WTC11 (cell line): ENCODE measurements at regions not wholly inside any gene's neighbourhood (a gene's known extent, or its start where the extent isn't known, plus 50 kb on each side); places are given as distances from the start of the nearest gene placed in this dataset.

ENCODE experiments used
- ESRRA ChIP-seq: sonication (generic); formaldehyde crosslinking; IDR thresholded peaks from 2 replicates; pipeline ENCODE4 v1.8.1; 2022; ENCODE audit warnings: mild to moderate bottlenecking, missing genetic modification reagents, borderline replicate concordance
- ZBTB21 ChIP-seq: sonication (generic); formaldehyde crosslinking; IDR thresholded peaks from 2 replicates; pipeline ENCODE4 v1.8.1; 2023; ENCODE audit warnings: mild to moderate bottlenecking, missing genetic modification reagents, borderline replicate concordance
- ZNF263 ChIP-seq: sonication (generic); formaldehyde crosslinking; IDR thresholded peaks from 2 replicates; pipeline ENCODE4 v1.8.1; 2022; ENCODE audit warnings: low read depth, mild to moderate bottlenecking, moderate library complexity, missing genetic modification reagents
- TF ChIP-seq, protein P1 (sequence below): fragments of 200-600 bp; IDR thresholded peaks from 2 replicates; pipeline ENCODE4 v1.8.0; 2022; ENCODE audit warnings: antibody characterized with exemption
- TF ChIP-seq, protein P2 (sequence below): sonication (generic); formaldehyde crosslinking; IDR thresholded peaks from 2 replicates; pipeline ENCODE4 v1.8.1; 2023; ENCODE audit warnings: mild to moderate bottlenecking, missing genetic modification reagents
- TF ChIP-seq, protein P3 (sequence below): sonication (generic); formaldehyde crosslinking; IDR thresholded peaks from 2 replicates; pipeline ENCODE4 v1.8.0; 2022; ENCODE audit warnings: mild to moderate bottlenecking, missing genetic modification reagents
- TF ChIP-seq, protein P4 (sequence below): sonication (generic); formaldehyde crosslinking; IDR thresholded peaks from 2 replicates; pipeline ENCODE4 v1.8.0; 2022; ENCODE audit warnings: mild to moderate bottlenecking, missing genetic modification reagents
- TF ChIP-seq, protein P5 (sequence below): sonication (generic); formaldehyde crosslinking; IDR thresholded peaks from 2 replicates; pipeline ENCODE4 v1.8.0; 2022; ENCODE audit warnings: mild to moderate bottlenecking, missing genetic modification reagents

GRCh38 chr2:226181909-226182308 is 617.7 kb downstream of the IRS1 start:
- TF ChIP-seq ZBTB21 (CRISPR knock-in tag) = no peak
- TF ChIP-seq, protein P1, sequence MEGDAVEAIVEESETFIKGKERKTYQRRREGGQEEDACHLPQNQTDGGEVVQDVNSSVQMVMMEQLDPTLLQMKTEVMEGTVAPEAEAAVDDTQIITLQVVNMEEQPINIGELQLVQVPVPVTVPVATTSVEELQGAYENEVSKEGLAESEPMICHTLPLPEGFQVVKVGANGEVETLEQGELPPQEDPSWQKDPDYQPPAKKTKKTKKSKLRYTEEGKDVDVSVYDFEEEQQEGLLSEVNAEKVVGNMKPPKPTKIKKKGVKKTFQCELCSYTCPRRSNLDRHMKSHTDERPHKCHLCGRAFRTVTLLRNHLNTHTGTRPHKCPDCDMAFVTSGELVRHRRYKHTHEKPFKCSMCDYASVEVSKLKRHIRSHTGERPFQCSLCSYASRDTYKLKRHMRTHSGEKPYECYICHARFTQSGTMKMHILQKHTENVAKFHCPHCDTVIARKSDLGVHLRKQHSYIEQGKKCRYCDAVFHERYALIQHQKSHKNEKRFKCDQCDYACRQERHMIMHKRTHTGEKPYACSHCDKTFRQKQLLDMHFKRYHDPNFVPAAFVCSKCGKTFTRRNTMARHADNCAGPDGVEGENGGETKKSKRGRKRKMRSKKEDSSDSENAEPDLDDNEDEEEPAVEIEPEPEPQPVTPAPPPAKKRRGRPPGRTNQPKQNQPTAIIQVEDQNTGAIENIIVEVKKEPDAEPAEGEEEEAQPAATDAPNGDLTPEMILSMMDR = no peak
- TF ChIP-seq, protein P2, sequence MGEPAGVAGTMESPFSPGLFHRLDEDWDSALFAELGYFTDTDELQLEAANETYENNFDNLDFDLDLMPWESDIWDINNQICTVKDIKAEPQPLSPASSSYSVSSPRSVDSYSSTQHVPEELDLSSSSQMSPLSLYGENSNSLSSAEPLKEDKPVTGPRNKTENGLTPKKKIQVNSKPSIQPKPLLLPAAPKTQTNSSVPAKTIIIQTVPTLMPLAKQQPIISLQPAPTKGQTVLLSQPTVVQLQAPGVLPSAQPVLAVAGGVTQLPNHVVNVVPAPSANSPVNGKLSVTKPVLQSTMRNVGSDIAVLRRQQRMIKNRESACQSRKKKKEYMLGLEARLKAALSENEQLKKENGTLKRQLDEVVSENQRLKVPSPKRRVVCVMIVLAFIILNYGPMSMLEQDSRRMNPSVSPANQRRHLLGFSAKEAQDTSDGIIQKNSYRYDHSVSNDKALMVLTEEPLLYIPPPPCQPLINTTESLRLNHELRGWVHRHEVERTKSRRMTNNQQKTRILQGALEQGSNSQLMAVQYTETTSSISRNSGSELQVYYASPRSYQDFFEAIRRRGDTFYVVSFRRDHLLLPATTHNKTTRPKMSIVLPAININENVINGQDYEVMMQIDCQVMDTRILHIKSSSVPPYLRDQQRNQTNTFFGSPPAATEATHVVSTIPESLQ (CRISPR knock-in tag) = no peak
- no peak for TF ChIP-seq ZNF263 (CRISPR knock-in tag)
- TF ChIP-seq, protein P3, sequence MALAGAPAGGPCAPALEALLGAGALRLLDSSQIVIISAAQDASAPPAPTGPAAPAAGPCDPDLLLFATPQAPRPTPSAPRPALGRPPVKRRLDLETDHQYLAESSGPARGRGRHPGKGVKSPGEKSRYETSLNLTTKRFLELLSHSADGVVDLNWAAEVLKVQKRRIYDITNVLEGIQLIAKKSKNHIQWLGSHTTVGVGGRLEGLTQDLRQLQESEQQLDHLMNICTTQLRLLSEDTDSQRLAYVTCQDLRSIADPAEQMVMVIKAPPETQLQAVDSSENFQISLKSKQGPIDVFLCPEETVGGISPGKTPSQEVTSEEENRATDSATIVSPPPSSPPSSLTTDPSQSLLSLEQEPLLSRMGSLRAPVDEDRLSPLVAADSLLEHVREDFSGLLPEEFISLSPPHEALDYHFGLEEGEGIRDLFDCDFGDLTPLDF (CRISPR knock-in tag) = no peak
- TF ChIP-seq, protein P4, sequence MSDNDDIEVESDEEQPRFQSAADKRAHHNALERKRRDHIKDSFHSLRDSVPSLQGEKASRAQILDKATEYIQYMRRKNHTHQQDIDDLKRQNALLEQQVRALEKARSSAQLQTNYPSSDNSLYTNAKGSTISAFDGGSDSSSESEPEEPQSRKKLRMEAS (CRISPR knock-in tag) = no peak
- no peak for TF ChIP-seq ESRRA (CRISPR knock-in tag)
- TF ChIP-seq, protein P5, sequence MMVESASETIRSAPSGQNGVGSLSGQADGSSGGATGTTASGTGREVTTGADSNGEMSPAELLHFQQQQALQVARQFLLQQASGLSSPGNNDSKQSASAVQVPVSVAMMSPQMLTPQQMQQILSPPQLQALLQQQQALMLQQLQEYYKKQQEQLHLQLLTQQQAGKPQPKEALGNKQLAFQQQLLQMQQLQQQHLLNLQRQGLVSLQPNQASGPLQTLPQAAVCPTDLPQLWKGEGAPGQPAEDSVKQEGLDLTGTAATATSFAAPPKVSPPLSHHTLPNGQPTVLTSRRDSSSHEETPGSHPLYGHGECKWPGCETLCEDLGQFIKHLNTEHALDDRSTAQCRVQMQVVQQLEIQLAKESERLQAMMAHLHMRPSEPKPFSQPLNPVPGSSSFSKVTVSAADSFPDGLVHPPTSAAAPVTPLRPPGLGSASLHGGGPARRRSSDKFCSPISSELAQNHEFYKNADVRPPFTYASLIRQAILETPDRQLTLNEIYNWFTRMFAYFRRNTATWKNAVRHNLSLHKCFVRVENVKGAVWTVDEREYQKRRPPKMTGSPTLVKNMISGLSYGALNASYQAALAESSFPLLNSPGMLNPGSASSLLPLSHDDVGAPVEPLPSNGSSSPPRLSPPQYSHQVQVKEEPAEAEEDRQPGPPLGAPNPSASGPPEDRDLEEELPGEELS (CRISPR knock-in tag) = no peak
